Activated CD8-positive, alpha-beta T cell treated with anti-CD3 and anti-CD28 coated beads, Interleukin-2, amount 10 ng/mL, durations not matched to agents 7 days and 5 days (primary cell): ENCODE measurements at regions not wholly inside any gene's neighbourhood (a gene's known extent, or its start where the extent isn't known, plus 50 kb on each side); places are given as distances from the start of the nearest gene placed in this dataset.
"Not testable (repeated sequence)": the region's sequence is repeated elsewhere in the genome, so short reads cannot be mapped to it uniquely, and the experiment has no call there.

Experiments used
- ATAC-seq: fragments of 150-1000 bp; cut with Tn5 transposase; one replicate; pipeline ENCODE4 v1.10.0; 2021; ENCODE audit warnings: moderate library complexity
- CTCF ChIA-PET: fragments of 350-600 bp; sonication (Branson Sonifier 250); formaldehyde crosslinking; loops from one replicate; lab custom pipeline; 2021; ENCODE audit warnings: antibody characterized with exemption; lab: Charles Lee
- POLR2A ChIA-PET: fragments of 350-600 bp; sonication (Branson Sonifier 250); formaldehyde crosslinking; loops from one replicate; lab custom pipeline; 2021; ENCODE audit warnings: antibody characterized with exemption; lab: Charles Lee
- DNase-seq: peaks from one replicate; pipeline ENCODE4 v3.0.0-alpha.2; 2020
- H3K27ac Mint-ChIP-seq: one replicate; pipeline ENCODE4 v1.8.0; 2021; ENCODE audit warnings: mild to moderate bottlenecking, mixed read lengths
- H3K27me3 Mint-ChIP-seq: one replicate; pipeline ENCODE4 v1.8.0; 2021; ENCODE audit warnings: low read depth, mixed read lengths
- H3K36me3 Mint-ChIP-seq: one replicate; pipeline ENCODE4 v1.8.0; 2021; ENCODE audit warnings: low read depth, mixed read lengths
- H3K4me1 Mint-ChIP-seq: one replicate; pipeline ENCODE4 v1.8.0; 2021; ENCODE audit warnings: low read depth, mixed read lengths
- H3K4me3 Mint-ChIP-seq: one replicate; pipeline ENCODE4 v1.8.0; 2021; ENCODE audit warnings: mild to moderate bottlenecking, mixed read lengths
- H3K9me3 Mint-ChIP-seq: one replicate; pipeline ENCODE4 v1.8.0; 2022; ENCODE audit warnings: mixed read lengths; ENCODE audit not compliant: insufficient read depth

DNA sequence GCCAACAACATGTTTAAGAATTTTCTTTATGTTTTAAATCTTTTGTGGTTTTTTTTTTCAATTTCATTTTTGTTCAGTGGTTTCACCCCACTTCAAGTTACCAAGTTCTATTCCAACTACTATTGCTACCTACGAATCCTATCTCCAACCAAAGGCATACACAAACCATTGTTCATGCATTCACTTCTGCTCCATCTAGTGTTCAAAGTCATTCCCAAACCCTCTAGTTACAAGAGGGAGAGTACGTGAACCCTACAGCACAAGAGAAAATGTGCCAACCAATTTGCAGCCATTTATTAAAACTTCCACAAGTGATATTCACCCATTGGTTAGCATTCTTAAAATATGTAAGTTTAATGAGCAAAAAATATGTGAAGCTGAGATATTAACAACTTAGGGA lies 295.1 kb upstream of the KYNU start:
- no peak for ATAC-seq
- Mint-ChIP-seq H3K9me3 (no peaks in the 10 kb centered on the region), H3K4me3 (no peak overlapping the region), H3K27ac (no peak overlapping the region), H3K27me3 (no peaks in the 10 kb centered on the region), H3K36me3 (no peaks in the 10 kb centered on the region), H3K4me1 (no peaks in the 10 kb centered on the region)
- no peak for DNase-seq
- CTCF ChIA-PET = no interaction called here
- POLR2A ChIA-PET = no interaction called here

DNA sequence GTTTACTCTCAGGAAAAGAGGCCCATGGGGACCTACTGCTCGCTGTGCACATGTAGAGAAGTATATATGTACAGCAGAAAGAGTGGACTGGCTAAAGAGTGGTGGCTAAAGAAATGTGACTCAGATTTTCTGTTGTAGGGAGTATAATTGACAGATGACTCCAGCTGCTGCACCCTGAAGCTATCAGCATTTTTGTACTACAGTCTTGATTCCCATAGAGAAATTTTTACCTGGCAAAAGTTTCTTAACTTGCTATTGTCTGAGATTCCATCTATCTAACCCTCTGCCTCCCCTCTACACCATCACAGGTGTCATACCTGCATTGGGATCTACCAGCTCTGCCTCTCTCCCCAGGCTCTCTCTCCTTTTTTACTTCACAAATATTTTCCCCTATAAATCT lies 296.0 kb upstream of the KYNU start:
- no peak for DNase-seq

DNA sequence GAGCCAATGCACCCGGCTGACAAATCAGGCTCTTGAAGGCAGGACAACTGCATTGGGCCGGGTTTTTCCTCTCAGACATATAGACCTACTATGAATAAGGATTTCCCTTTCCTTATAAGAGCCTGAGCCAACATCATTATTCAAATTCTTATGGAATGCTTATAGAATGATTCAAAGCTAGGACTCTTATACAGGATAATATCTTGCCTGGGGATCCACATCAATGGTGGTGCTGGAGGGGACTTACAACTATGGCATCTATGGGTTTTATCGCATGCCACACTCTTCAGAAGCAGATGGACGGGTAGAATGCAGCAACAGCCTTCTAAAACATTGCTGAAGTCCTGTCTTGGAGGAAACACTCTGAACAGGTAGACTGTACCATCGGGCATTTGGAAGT lies 296.8 kb upstream of the KYNU start:
- H3K9me3 Mint-ChIP-seq = no peaks in the 10 kb centered on the region
- DNase-seq = no peak
- CTCF ChIA-PET = no interaction called here
- no peaks in the 10 kb centered on the region for H3K36me3 Mint-ChIP-seq
- H3K27me3 Mint-ChIP-seq = no peaks in the 10 kb centered on the region
- POLR2A ChIA-PET = no interaction called here
- ATAC-seq = no peak
- no peaks in the 10 kb centered on the region for H3K4me1 Mint-ChIP-seq
- no peak overlapping the region for H3K27ac Mint-ChIP-seq
- no peak overlapping the region for H3K4me3 Mint-ChIP-seq

More for the DNA sequence above, 296.0 kb upstream of the KYNU start:
- ATAC-seq = no peak
- Mint-ChIP-seq H3K27ac (no peak overlapping the region), H3K4me1 (no peaks in the 10 kb centered on the region), H3K27me3 (no peaks in the 10 kb centered on the region), H3K9me3 (no peaks in the 10 kb centered on the region), H3K36me3 (no peaks in the 10 kb centered on the region), H3K4me3 (no peak overlapping the region)
- POLR2A ChIA-PET = no interaction called here
- CTCF ChIA-PET = no interaction called here

DNA sequence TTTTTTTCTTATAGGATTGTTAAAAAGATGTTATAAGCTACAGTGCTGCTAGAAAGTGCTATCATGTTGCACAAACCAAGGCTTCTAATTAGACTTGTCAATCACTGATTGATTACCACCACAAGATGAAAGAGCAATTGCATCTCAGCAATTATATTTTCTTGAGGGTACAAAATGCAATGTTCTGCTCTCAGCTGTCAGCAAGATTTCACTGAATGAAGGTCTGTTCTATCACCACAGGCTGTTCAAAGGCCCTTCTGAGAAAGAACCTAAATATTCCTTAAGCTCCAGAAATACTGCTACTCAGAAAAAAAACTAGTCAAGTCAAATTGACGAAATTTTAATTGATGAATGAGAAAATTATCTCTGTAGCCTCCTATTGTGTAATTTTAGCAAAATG lies 301.9 kb upstream of the KYNU start:
- POLR2A ChIA-PET = no interaction called here
- CTCF ChIA-PET = no interaction called here
- DNase-seq (no peak), ATAC-seq (no peak)
- no peaks in the 10 kb centered on the region for H3K27me3 Mint-ChIP-seq
- no peaks in the 10 kb centered on the region for H3K9me3 Mint-ChIP-seq
- no peaks in the 10 kb centered on the region for H3K4me1 Mint-ChIP-seq
- no peak overlapping the region for H3K4me3 Mint-ChIP-seq
- no peaks in the 10 kb centered on the region for H3K36me3 Mint-ChIP-seq
- H3K27ac Mint-ChIP-seq = no peak overlapping the region

DNA sequence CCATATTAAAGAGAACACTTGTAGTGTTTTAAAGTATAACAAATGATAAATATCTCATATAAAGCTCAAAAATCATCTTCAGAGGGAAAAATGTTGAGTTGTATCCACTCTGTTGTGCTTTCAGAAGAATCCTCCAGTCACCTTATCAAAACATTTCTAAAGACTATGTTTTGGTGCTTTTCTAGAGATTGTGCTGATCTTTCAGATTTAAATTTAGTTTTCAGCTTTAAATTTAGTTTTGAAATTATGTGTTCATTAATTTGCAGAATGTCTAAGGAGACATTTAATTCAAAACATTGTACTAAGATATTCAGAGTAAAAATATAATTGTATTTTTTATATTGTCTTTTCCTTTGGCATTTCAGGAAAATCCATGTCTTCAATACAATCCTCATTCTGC lies 303.1 kb upstream of the KYNU start:
- H3K27ac Mint-ChIP-seq = no peak overlapping the region
- no peaks in the 10 kb centered on the region for H3K9me3 Mint-ChIP-seq
- no peaks in the 10 kb centered on the region for H3K27me3 Mint-ChIP-seq
- H3K36me3 Mint-ChIP-seq = no peaks in the 10 kb centered on the region
- ChIA-PET CTCF (no interaction called here), POLR2A (no interaction called here)
- no peaks in the 10 kb centered on the region for H3K4me1 Mint-ChIP-seq
- ATAC-seq (no peak), DNase-seq (no peak)
- no peak overlapping the region for H3K4me3 Mint-ChIP-seq

DNA sequence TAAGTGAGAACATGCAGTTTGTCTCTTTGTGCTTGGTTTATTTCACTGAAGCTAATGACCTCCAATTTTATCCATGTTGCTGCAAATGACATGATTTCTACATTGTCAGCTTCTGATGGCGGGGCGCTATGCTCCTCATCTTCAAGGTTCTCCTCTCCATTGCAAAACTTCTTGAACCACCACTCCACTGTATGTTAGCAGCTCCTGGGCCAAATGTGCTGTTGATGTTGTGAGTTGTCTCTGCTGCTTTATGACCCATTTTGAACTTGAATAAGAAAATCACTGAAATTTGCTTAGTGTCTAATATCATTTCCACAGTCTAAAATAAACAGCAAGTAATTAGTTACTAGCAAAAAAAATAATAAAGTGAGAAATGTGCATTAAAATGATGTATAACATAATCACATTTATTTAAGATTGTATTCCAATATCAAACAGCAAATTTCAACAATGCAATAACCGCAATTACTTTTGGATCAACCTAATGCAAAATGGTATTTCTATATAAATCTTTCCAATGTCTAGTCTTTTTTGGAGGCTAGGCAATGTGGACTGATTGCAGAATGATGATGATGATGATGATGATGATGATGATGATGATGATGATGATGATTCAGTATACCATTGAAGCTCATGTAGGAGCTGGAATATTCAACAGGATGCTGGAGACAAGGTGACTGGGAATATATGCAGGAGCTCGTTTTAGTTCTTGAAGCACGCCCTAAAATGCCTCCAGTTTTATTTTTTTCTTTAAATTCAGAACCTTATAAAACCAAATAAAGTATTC lies 304.9 kb upstream of the KYNU start:
- H3K27me3 Mint-ChIP-seq = no peaks in the 10 kb centered on the region

DNA sequence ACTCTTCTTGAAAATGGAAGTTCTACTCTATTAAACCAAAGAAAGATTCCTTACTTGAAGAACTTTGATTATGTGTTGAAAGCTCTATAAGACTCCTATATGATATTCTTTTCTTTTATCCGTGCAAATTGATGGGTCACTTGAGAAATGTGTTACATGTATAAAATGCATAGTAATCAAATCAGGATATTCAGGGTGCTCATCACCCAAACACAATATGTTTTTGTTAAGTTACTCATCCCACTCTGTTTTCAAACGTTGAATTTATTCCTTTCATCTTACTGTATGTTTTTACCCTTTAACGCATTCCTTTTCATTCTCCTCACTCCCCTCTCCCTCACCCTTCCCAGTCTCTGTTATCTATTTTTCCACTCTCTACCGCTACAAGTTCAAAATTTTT lies 305.5 kb upstream of the KYNU start:
- no peaks in the 10 kb centered on the region for H3K27me3 Mint-ChIP-seq
- DNase-seq (no peak), ATAC-seq (no peak)
- H3K27ac Mint-ChIP-seq = no peak overlapping the region
- no peaks in the 10 kb centered on the region for H3K4me1 Mint-ChIP-seq
- H3K9me3 Mint-ChIP-seq = no peaks in the 10 kb centered on the region
- no peak overlapping the region for H3K4me3 Mint-ChIP-seq
- ChIA-PET CTCF (no interaction called here), POLR2A (no interaction called here)
- no peaks in the 10 kb centered on the region for H3K36me3 Mint-ChIP-seq

More for the DNA sequence above, 304.9 kb upstream of the KYNU start:
- POLR2A ChIA-PET = no interaction called here
- DNase-seq (no peak), ATAC-seq (no peak)
- Mint-ChIP-seq H3K4me3 (no peak overlapping the region), H3K4me1 (no peaks in the 10 kb centered on the region), H3K36me3 (no peaks in the 10 kb centered on the region), H3K9me3 (no peaks in the 10 kb centered on the region), H3K27ac (no peak overlapping the region)
- CTCF ChIA-PET = no interaction called here

DNA sequence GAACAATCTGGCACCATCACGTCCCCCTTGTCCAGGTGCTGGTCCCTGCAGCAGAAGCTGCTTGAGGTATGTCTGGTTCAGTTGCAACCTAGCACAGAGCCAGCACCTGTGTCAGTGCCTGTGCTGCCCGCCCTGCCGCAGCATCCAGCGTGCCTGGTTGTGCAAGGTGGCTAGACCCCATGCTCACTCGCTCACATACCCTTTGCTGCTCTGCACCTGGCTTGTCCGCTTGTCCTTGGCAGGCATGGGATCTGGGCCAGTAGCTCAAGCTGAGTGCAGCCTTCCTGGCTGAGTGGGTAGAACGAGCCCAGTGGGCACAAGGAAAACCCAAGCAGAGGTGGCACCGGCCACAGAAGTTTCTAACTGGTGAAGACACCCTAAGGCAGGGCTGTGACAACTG lies 314.6 kb upstream of the KYNU start:
- Mint-ChIP-seq H3K9me3 (no peaks in the 10 kb centered on the region), H3K27ac (no peak overlapping the region), H3K4me1 (no peaks in the 10 kb centered on the region), H3K4me3 (no peak overlapping the region), H3K27me3 (no peaks in the 10 kb centered on the region), H3K36me3 (no peaks in the 10 kb centered on the region)
- POLR2A ChIA-PET = no interaction called here
- no peak for ATAC-seq
- CTCF ChIA-PET = no interaction called here
- DNase-seq = no peak

DNA sequence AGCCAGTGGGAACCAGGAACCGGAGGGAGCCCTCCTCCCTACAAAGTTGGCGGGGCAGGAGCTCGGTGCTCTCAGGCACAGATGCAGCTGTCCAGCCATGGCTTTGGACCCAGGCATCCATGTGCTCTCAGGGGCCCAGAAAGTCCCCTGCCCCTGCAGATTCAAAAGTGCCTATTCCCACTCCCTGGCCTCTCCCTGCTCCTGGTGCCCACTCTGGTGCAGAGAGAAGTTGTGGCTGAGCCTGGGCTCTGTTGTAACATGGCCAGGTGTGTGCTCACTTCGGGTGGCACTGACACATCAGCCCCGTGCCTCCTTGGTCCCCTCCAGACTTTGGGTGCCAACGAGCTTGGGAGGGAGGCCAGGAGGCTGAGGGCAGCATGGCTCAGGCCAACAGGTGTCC lies 315.8 kb upstream of the KYNU start:
- no peaks in the 10 kb centered on the region for H3K4me1 Mint-ChIP-seq
- ATAC-seq (no peak), DNase-seq (no peak)
- H3K36me3 Mint-ChIP-seq = no peaks in the 10 kb centered on the region
- CTCF ChIA-PET = no interaction called here
- no peaks in the 10 kb centered on the region for H3K9me3 Mint-ChIP-seq
- H3K4me3 Mint-ChIP-seq = no peak overlapping the region
- POLR2A ChIA-PET = no interaction called here
- H3K27ac Mint-ChIP-seq = no peak overlapping the region
- no peaks in the 10 kb centered on the region for H3K27me3 Mint-ChIP-seq

DNA sequence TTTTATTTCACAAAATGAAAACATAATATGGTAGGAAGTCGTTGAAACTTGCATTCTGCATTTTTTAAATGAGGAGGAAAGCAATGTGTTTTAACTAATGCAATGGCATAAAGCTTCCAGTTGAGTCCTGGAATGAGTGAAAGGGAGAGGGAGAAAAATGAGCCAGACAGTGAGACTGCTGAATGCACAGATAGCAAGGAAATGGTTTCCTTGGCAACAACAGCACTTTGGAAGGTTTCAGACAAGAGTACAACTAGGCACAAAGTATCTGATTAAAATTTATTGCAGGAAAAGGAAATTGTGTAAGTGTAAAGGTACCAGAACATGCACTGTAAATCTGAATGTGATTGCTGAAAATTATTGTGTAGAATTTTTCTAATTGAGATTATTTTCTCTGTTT lies 320.1 kb upstream of the KYNU start:
- POLR2A ChIA-PET = no interaction called here
- Mint-ChIP-seq H3K27ac (no peak overlapping the region), H3K4me1 (no peaks in the 10 kb centered on the region), H3K4me3 (no peak overlapping the region), H3K36me3 (no peaks in the 10 kb centered on the region), H3K9me3 (no peaks in the 10 kb centered on the region), H3K27me3 (no peaks in the 10 kb centered on the region)
- ATAC-seq = no peak
- CTCF ChIA-PET = no interaction called here
- DNase-seq = no peak

DNA sequence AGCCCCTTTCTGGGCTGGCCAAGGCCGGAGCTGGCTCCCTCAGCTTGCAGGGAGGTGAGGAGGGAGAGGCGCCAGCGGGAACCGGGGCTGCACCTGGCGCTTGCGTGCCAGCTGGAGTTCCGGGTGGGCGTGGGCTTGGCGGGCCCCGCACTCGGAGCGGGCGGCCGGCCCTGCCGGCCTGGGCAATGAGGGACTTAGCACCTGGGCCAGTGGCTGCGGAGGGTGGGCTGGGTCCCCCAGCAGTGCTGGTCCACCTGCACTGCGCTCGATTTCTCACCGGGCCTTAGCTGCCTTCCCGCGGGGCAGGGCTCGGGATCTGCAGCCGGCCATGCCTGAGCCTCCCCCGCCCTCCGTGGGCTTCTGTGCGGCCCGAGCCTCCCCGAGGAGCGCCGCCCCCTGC lies 331.5 kb upstream of the KYNU start:
- H3K4me3 Mint-ChIP-seq, DNase-seq, H3K27ac Mint-ChIP-seq, H3K4me1 Mint-ChIP-seq, H3K36me3 Mint-ChIP-seq, CTCF ChIA-PET, ATAC-seq, POLR2A ChIA-PET, H3K27me3 Mint-ChIP-seq: not testable (repeated sequence)
- peaks cover 13% of the 10 kb centered on the region for H3K9me3 Mint-ChIP-seq

DNA sequence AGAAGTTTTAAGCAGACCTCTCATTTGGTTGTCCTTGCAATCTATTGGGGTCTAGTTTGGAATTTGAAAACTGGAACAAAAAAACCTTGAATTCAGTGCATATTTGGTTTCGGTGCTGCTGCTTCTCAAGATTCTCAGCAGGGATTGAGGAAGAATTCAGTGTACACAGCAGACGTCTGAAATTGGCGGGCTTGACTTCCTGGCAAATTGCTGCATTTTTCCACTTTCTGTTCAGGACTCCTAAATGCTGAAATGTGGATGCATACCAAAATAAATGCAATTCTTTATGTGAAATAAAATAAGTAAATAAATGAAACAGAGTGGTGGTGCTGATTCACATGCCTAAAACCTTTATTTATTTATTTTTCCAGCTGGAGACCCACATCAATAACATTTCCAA lies 332.4 kb upstream of the KYNU start:
- ATAC-seq (no peak), DNase-seq (no peak)
- Mint-ChIP-seq H3K9me3 (peaks cover 13% of the 10 kb centered on the region), H3K27ac (no peak overlapping the region), H3K4me1 (no peaks in the 10 kb centered on the region), H3K27me3 (no peaks in the 10 kb centered on the region), H3K36me3 (no peaks in the 10 kb centered on the region), H3K4me3 (no peak overlapping the region)
- ChIA-PET POLR2A (no interaction called here), CTCF (no interaction called here)

DNA sequence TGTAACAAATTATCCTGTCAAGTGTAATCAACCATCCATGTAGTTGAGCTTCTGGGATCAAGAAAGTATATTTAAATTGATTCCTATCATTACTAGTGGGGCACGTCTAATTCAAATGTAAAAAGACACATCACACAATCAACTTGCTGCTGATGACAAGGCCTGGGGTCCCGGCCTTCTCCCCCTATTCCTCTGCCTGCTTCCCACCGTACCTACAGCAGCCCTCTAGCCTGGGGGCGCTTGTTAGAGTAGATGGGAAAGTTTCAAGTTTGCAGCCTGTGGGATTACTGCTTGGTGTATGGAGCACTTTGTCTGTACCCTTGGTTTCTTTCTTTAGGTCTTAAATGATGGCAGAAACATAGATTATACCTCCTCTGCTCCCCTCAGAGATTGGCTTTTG lies 333.3 kb upstream of the KYNU start:
- peaks cover 13% of the 10 kb centered on the region for H3K9me3 Mint-ChIP-seq
- no peak overlapping the region for H3K4me3 Mint-ChIP-seq
- no peak for DNase-seq
- ATAC-seq = no peak
- CTCF ChIA-PET = no interaction called here
- H3K27ac Mint-ChIP-seq = no peak overlapping the region
- POLR2A ChIA-PET = no interaction called here
- no peaks in the 10 kb centered on the region for H3K27me3 Mint-ChIP-seq
- H3K36me3 Mint-ChIP-seq = no peaks in the 10 kb centered on the region
- no peaks in the 10 kb centered on the region for H3K4me1 Mint-ChIP-seq
